NCI-H82 (cell line): ENCODE measurements at regions not wholly inside any gene's neighbourhood (a gene's known extent, or its start where the extent isn't known, plus 50 kb on each side); places are given as distances from the start of the nearest gene placed in this dataset.
A peak's percentile ranks its signal among the peaks of the same experiment; 100 is the strongest.

Experiments used
- DNase-seq: peaks from one replicate; lab custom pipeline; 2025; lab: John Stamatoyannopoulos, UW

GRCh38 chr11:104432526-104432925, 268.6 kb upstream of the PDGFD start:
- DNase-seq = no peak

- DNase-seq = no peak
These were observed 258.5 kb upstream of the PDGFD start for GRCh38 chr11:104422324-104422944.

GRCh38 chr11:104410336-104410735, 246.4 kb upstream of the PDGFD start:
- DNase-seq = no peak

GRCh38 chr11:104408630-104409029, 244.7 kb upstream of the PDGFD start:
- DNase-seq = no peak

GRCh38 chr11:104405277-104405676, 241.3 kb upstream of the PDGFD start:
- no peak for DNase-seq

- no peak for DNase-seq
These were observed 240.6 kb upstream of the PDGFD start for GRCh38 chr11:104404231-104405175.

- no peak for DNase-seq
These were observed 239.0 kb upstream of the PDGFD start for GRCh38 chr11:104402812-104403521.

GRCh38 chr11:104394508-104394907, 230.6 kb upstream of the PDGFD start:
- no peak for DNase-seq

GRCh38 chr11:104390651-104391050, 226.7 kb upstream of the PDGFD start:
- DNase-seq = no peak

GRCh38 chr11:104385884-104386283, 221.9 kb upstream of the PDGFD start:
- no peak for DNase-seq

- DNase-seq = no peak
These were observed 216.4 kb upstream of the PDGFD start for GRCh38 chr11:104380358-104380757.

- DNase-seq = no peak
These were observed 208.2 kb upstream of the PDGFD start for GRCh38 chr11:104372111-104372510.

- peak; percentile 1 for DNase-seq
These were observed 206.5 kb upstream of the PDGFD start for GRCh38 chr11:104370478-104370877.

GRCh38 chr11:104369761-104370160, 205.8 kb upstream of the PDGFD start:
- no peak for DNase-seq

GRCh38 chr11:104366321-104366734, 202.4 kb upstream of the PDGFD start:
- DNase-seq = no peak

- no peak for DNase-seq
These were observed 201.7 kb upstream of the PDGFD start for GRCh38 chr11:104365676-104366075.

- DNase-seq = no peak
These were observed 198.0 kb upstream of the PDGFD start for GRCh38 chr11:104361975-104362374.

- DNase-seq = no peak
These were observed 188.1 kb upstream of the PDGFD start for GRCh38 chr11:104352036-104352435.

- peak; percentile 1 for DNase-seq
These were observed 179.6 kb upstream of the PDGFD start for GRCh38 chr11:104343578-104343977.

GRCh38 chr11:104340590-104340989, 176.6 kb upstream of the PDGFD start:
- no peak for DNase-seq

GRCh38 chr11:104339380-104339831, 175.5 kb upstream of the PDGFD start:
- no peak for DNase-seq

GRCh38 chr11:104338186-104338585, 174.2 kb upstream of the PDGFD start:
- no peak for DNase-seq

- DNase-seq = no peak
These were observed 173.3 kb upstream of the PDGFD start for GRCh38 chr11:104337273-104337672.
